HG02623 (cell line): ENCODE measurements at regions not wholly inside any gene's neighbourhood (a gene's known extent, or its start where the extent isn't known, plus 50 kb on each side); places are given as distances from the start of the nearest gene placed in this dataset.

Source experiments
- ATAC-seq: cut with Tn5 transposase; IDR thresholded peaks from one replicate; pipeline ENCODE4 v1.9.1; 2021; ENCODE audit warnings: moderate library complexity; ENCODE audit not compliant: unreplicated experiment

- no peak for ATAC-seq
Observed at GRCh38 chr5:30620481-30621085, 572.9 kb upstream of the CDH6 start.

GRCh38 chr5:30608501-30608900 lies 585.0 kb upstream of the CDH6 start:
- no peak for ATAC-seq

GRCh38 chr5:30607301-30607894 lies 586.1 kb upstream of the CDH6 start:
- no peak for ATAC-seq

GRCh38 chr5:30605693-30606268 lies 587.7 kb upstream of the CDH6 start:
- no peak for ATAC-seq

GRCh38 chr5:30604648-30605262 lies 588.7 kb upstream of the CDH6 start:
- no peak for ATAC-seq

GRCh38 chr5:30600892-30601291 lies 592.6 kb upstream of the CDH6 start:
- no peak for ATAC-seq

GRCh38 chr5:30596495-30597064 lies 596.9 kb upstream of the CDH6 start:
- ATAC-seq: no peak

- ATAC-seq: no peak
Observed at GRCh38 chr5:30594331-30594730, 599.2 kb upstream of the CDH6 start.

- ATAC-seq: no peak
Observed at GRCh38 chr5:30592833-30593232, 600.7 kb upstream of the CDH6 start.

GRCh38 chr5:30581198-30581935 lies 612.1 kb upstream of the CDH6 start:
- no peak for ATAC-seq

- no peak for ATAC-seq
Observed at GRCh38 chr5:30574761-30575160, 618.7 kb upstream of the CDH6 start.

GRCh38 chr5:30572279-30572678 lies 621.2 kb upstream of the CDH6 start:
- no peak for ATAC-seq

GRCh38 chr5:30561771-30562170 lies 631.7 kb upstream of the CDH6 start:
- ATAC-seq: no peak

- ATAC-seq: no peak
Observed at GRCh38 chr5:30551618-30552017, 641.9 kb upstream of the CDH6 start.

GRCh38 chr5:30548580-30549305 lies 644.7 kb upstream of the CDH6 start:
- ATAC-seq: no peak

GRCh38 chr5:30540150-30540549 lies 653.3 kb upstream of the CDH6 start:
- ATAC-seq: no peak

GRCh38 chr5:30539004-30539634 lies 654.4 kb upstream of the CDH6 start:
- ATAC-seq: no peak

- ATAC-seq: no peak
Observed at GRCh38 chr5:30525353-30525752, 668.1 kb upstream of the CDH6 start.

GRCh38 chr5:30524428-30524827 lies 669.1 kb upstream of the CDH6 start:
- no peak for ATAC-seq

GRCh38 chr5:30523061-30523460 lies 670.4 kb upstream of the CDH6 start:
- no peak for ATAC-seq
